H1 (cell line): ENCODE measurements at regions not wholly inside any gene's neighbourhood (a gene's known extent, or its start where the extent isn't known, plus 50 kb on each side); places are given as distances from the start of the nearest gene placed in this dataset.

ENCODE experiments used
- EZH2 ChIP-seq: fragments of 200-600 bp; sonication (generic); IDR thresholded peaks from 2 replicates; pipeline ENCODE4 v1.7.1; 2012; ENCODE audit warnings: low read depth, mild to moderate bottlenecking, moderate library complexity, low read length, inconsistent platforms; ENCODE audit not compliant: severe bottlenecking
- GABPA ChIP-seq: IDR thresholded peaks from 2 replicates; pipeline ENCODE4 v1.6.1; 2011; ENCODE audit warnings: mild to moderate bottlenecking, low read length, moderate library complexity, borderline replicate concordance; ENCODE audit not compliant: insufficient read depth
- MAFK ChIP-seq: IDR thresholded peaks from 2 replicates; pipeline ENCODE4 v1.6.1; 2012; ENCODE audit warnings: low read depth, mild to moderate bottlenecking, improper control_type of control experiment, low read length
- POLR2AphosphoS5 ChIP-seq: IDR thresholded peaks from 2 replicates; pipeline ENCODE4 v1.6.1; 2011; ENCODE audit warnings: low read depth, low read length
- ZNF274 ChIP-seq: IDR thresholded peaks from 2 replicates; pipeline ENCODE4 v1.7.0; 2012; ENCODE audit warnings: low read length, borderline replicate concordance; ENCODE audit errors: extremely low read depth
- TF ChIP-seq, protein P1 (sequence below), 3 experiments: IDR thresholded peaks; 1 replicate in 2 of 3; 2 replicates in 1 of 3; pipeline versions ENCODE4 v1.5.1 to v1.6.1; 2011; ENCODE audit warnings: low read length in 3 of 3, mild to moderate bottlenecking in 3 of 3, inconsistent platforms in 2 of 3, low read depth in 1 of 3, moderate library complexity in 1 of 3; ENCODE audit not compliant: insufficient read depth in 1 of 3; ENCODE audit errors: control extremely low read depth in 1 of 3
- TF ChIP-seq, protein P2 (sequence below): IDR thresholded peaks from 2 replicates; pipeline ENCODE4 v1.6.1; 2011; ENCODE audit warnings: low read depth, mild to moderate bottlenecking, low read length; ENCODE audit not compliant: insufficient read depth

DNA sequence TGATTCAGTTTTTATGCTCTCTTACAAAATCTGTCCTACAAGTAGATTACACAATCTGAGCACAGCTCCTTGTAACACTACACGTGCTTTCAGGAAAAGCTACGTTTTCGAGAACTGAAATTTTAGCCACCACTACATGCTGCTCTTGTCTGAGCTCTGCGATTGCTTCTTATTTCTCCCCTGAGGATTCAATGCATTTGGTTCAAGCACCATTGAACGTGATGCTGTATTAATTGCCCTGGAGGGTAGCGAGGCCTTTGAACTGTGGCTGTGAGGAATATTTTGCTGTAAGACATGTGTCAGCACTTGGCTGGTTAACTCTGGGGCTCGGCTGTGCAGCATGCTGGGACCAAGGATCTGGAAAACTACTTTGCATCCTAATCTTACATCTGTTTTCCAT is 405.8 kb downstream of the EPHA4 start:
- TF ChIP-seq MAFK (no peak), ZNF274 (no peak), EZH2 (no peak), GABPA (no peak), POLR2AphosphoS5 (no peak)
- TF ChIP-seq, protein P1, sequence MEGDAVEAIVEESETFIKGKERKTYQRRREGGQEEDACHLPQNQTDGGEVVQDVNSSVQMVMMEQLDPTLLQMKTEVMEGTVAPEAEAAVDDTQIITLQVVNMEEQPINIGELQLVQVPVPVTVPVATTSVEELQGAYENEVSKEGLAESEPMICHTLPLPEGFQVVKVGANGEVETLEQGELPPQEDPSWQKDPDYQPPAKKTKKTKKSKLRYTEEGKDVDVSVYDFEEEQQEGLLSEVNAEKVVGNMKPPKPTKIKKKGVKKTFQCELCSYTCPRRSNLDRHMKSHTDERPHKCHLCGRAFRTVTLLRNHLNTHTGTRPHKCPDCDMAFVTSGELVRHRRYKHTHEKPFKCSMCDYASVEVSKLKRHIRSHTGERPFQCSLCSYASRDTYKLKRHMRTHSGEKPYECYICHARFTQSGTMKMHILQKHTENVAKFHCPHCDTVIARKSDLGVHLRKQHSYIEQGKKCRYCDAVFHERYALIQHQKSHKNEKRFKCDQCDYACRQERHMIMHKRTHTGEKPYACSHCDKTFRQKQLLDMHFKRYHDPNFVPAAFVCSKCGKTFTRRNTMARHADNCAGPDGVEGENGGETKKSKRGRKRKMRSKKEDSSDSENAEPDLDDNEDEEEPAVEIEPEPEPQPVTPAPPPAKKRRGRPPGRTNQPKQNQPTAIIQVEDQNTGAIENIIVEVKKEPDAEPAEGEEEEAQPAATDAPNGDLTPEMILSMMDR (IDR thresholded peaks at IDR 0.05; ENCODE audit: control extremely low read depth in 1 of 3, insufficient read depth in 1 of 3, low read depth in 1 of 3, low read length in 3 of 3): no peak
- TF ChIP-seq, protein P2, sequence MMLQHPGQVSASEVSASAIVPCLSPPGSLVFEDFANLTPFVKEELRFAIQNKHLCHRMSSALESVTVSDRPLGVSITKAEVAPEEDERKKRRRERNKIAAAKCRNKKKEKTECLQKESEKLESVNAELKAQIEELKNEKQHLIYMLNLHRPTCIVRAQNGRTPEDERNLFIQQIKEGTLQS: no peak
